SK-N-SH treated with all-trans-retinoic acid at 6 μM for 48 hours (cell line): ENCODE measurements at regions not wholly inside any gene's neighbourhood (a gene's known extent, or its start where the extent isn't known, plus 50 kb on each side); places are given as distances from the start of the nearest gene placed in this dataset.

Source experiments
- ESRRG ChIP-seq: fragments of 250-450 bp; sonication (Bioruptor Pico); IDR thresholded peaks from 2 replicates; pipeline ENCODE4 v1.6.1; 2021; ENCODE audit warnings: mild to moderate bottlenecking
- PPARA ChIP-seq: fragments of 250-450 bp; sonication (Bioruptor Pico); IDR thresholded peaks from 2 replicates; pipeline ENCODE4 v1.5.0; 2020; ENCODE audit warnings: mild to moderate bottlenecking, borderline replicate concordance
- RARB ChIP-seq: fragments of 250-450 bp; sonication (Bioruptor Pico); IDR thresholded peaks from 2 replicates; pipeline ENCODE4 v1.8.0; 2021; ENCODE audit warnings: mild to moderate bottlenecking, moderate library complexity
- TCF4 ChIP-seq: fragments of 250-450 bp; sonication (Bioruptor Pico); IDR thresholded peaks from 2 replicates; pipeline ENCODE4 v1.8.0; 2021; ENCODE audit warnings: mild to moderate bottlenecking, moderate library complexity, borderline replicate concordance
- ZNF8 ChIP-seq: fragments of 450-650 bp; formaldehyde crosslinking; IDR thresholded peaks from 2 replicates; pipeline ENCODE4 v1.5.0; 2020; ENCODE audit warnings: mild to moderate bottlenecking, moderate library complexity

- TF ChIP-seq RARB (CRISPR knock-in tag): no peak
- TF ChIP-seq PPARA (CRISPR knock-in tag): no peak
- no peak for TF ChIP-seq ESRRG (CRISPR knock-in tag)
- no peak for TF ChIP-seq TCF4 (CRISPR knock-in tag)
- TF ChIP-seq ZNF8 (CRISPR knock-in tag): no peak
Observed at GRCh38 chr13:32897296-32897695, 118.9 kb upstream of the KL start.
